ENCODE measurements at regions not wholly inside any gene's neighbourhood (a gene's known extent, or its start where the extent isn't known, plus 50 kb on each side); places are given as distances from the start of the nearest gene placed in this dataset.

DNA sequence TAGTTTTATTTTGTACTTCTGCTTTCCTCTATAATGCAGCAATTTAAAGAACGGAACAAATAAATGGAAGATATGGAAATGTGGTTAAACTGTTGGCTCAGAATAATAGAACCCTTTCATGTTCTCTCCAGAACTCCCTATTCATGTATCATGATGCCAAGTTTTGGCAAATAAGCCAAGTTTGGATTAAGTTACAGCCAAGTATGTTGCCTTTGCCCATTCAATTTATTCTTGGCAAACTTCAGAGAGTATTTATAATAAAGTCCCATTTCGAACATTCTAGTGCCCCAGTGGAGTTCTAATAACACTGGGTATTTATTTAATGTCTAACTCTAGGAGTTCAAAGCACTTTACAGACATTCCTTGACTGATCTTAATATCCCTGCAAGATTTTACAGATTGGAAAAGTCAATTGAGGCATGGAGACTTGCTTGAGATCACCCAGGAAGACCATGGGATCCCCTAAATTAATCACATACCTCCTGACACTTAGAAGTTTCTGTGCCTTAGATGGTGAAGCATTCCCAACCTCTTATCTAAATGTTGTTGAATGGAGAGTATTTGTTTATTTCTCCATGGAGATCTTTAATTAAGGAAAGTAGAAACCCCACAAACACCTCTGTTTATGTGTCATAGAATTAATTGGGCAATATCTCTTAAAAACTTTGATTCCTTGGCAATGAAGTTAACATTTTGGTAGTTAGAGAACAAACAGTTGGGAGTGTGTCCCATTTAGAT is 106.7 kb downstream of the ACKR3 start:
- no peaks in the 10 kb centered on the region for H3K36me3 ChIP-seq (replicated peaks in 1 of 2; ENCODE audit: insufficient read depth in 1 of 2, low read depth in 2 of 2)
- H3K27ac ChIP-seq = no peak overlapping the region
- H3K9me3 ChIP-seq = no peaks in the 10 kb centered on the region
- no peaks in the 10 kb centered on the region for H3K27me3 ChIP-seq
- no peak for TF ChIP-seq POLR2A (IDR thresholded peaks at IDR 0.05)
- TF ChIP-seq, protein P1, sequence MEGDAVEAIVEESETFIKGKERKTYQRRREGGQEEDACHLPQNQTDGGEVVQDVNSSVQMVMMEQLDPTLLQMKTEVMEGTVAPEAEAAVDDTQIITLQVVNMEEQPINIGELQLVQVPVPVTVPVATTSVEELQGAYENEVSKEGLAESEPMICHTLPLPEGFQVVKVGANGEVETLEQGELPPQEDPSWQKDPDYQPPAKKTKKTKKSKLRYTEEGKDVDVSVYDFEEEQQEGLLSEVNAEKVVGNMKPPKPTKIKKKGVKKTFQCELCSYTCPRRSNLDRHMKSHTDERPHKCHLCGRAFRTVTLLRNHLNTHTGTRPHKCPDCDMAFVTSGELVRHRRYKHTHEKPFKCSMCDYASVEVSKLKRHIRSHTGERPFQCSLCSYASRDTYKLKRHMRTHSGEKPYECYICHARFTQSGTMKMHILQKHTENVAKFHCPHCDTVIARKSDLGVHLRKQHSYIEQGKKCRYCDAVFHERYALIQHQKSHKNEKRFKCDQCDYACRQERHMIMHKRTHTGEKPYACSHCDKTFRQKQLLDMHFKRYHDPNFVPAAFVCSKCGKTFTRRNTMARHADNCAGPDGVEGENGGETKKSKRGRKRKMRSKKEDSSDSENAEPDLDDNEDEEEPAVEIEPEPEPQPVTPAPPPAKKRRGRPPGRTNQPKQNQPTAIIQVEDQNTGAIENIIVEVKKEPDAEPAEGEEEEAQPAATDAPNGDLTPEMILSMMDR (IDR thresholded peaks at IDR 0.05) = no peak
- no peak overlapping the region for H3K4me3 ChIP-seq
- 26 to 29% methylated on average over 2 of the region's 2 CpGs for WGBS, 2 donors
- no peaks in the 10 kb centered on the region for H3K4me1 ChIP-seq
- no peak for ATAC-seq
- DNase-seq = no peak
- intact Hi-C loops (cut with DNase I) = no loop called here

DNA sequence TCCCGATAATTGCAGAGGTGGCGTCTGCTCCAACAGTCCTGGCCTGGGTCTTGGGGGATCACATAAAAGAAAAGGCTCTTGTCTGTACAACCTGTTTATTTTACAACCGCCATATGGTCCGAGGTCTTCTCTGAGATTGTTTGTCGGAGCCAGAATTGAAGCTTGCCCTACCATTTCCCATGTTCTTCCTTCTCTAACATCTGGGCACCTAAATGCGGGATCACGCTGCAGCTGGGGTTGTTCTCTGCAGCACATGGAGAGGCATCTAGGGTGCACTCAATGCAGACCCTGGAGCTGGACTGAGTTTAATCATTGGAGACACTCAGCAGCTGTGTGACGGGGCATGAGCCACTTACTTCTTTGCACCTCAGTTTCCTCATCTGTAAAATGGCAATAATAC is 107.7 kb downstream of the ACKR3 start:
- no peak for ATAC-seq
- TF ChIP-seq POLR2A (IDR thresholded peaks at IDR 0.05) = no peak
- TF ChIP-seq, protein P1 (IDR thresholded peaks at IDR 0.05) = no peak
- Histone ChIP-seq H3K9me3 (no peaks in the 10 kb centered on the region), H3K4me1 (no peaks in the 10 kb centered on the region), H3K36me3 (replicated peaks in 1 of 2; ENCODE audit: insufficient read depth in 1 of 2, low read depth in 2 of 2) (no peaks in the 10 kb centered on the region), H3K27me3 (no peaks in the 10 kb centered on the region), H3K4me3 (no peak overlapping the region), H3K27ac (no peak overlapping the region)
- intact Hi-C loops (cut with DNase I) = no loop called here
- WGBS, 2 donors = 77 to 86% methylated on average over 8 of the region's 8 CpGs
- no peak for DNase-seq

DNA sequence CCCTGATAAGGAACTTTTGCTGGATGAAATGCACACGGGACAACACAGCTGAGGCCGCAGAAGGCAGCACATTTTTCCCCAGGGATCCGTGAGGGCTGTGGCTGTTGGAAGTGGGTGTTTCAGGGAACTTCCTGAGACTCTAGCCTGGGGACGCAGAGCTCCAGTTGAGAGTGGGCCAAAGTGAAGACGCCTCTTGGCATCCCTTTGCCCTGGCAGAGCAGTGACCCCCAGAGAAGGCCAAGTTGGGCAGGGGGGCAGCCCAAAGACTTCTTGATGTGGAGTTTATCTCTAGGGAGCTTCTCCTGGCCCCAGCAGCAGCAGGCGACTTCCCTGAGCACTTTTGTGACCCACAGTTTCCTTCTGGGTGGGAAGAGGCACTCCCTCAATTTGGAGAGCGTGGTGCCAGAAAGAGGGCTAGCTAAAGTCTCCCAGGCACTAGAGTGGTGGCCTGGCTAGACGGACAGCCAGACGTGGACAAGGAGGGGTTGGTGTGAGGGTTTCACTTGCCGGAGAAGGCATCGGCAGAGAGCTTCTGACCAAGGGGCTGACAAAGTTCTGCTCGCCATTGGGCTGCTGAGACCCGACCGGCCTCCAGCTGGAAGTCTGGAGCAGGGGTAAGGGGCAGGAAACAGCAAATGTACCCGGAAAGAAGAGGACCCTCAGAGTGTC is 108.8 kb downstream of the ACKR3 start:
- intact Hi-C loops (cut with DNase I) = no loop called here
- DNase-seq (no peak), ATAC-seq (no peak)
- no peaks in the 10 kb centered on the region for H3K9me3 ChIP-seq
- no peaks in the 10 kb centered on the region for H3K27me3 ChIP-seq
- H3K4me3 ChIP-seq = no peak overlapping the region
- WGBS, 2 donors = 77 to 86% methylated on average over 11 to 15 of the region's 15 CpGs
- H3K36me3 ChIP-seq (replicated peaks in 1 of 2; ENCODE audit: insufficient read depth in 1 of 2, low read depth in 2 of 2) = no peaks in the 10 kb centered on the region
- no peak overlapping the region for H3K27ac ChIP-seq
- no peaks in the 10 kb centered on the region for H3K4me1 ChIP-seq
- no peak for TF ChIP-seq POLR2A (IDR thresholded peaks at IDR 0.05)
- TF ChIP-seq, protein P1 (IDR thresholded peaks at IDR 0.05) = no peak

DNA sequence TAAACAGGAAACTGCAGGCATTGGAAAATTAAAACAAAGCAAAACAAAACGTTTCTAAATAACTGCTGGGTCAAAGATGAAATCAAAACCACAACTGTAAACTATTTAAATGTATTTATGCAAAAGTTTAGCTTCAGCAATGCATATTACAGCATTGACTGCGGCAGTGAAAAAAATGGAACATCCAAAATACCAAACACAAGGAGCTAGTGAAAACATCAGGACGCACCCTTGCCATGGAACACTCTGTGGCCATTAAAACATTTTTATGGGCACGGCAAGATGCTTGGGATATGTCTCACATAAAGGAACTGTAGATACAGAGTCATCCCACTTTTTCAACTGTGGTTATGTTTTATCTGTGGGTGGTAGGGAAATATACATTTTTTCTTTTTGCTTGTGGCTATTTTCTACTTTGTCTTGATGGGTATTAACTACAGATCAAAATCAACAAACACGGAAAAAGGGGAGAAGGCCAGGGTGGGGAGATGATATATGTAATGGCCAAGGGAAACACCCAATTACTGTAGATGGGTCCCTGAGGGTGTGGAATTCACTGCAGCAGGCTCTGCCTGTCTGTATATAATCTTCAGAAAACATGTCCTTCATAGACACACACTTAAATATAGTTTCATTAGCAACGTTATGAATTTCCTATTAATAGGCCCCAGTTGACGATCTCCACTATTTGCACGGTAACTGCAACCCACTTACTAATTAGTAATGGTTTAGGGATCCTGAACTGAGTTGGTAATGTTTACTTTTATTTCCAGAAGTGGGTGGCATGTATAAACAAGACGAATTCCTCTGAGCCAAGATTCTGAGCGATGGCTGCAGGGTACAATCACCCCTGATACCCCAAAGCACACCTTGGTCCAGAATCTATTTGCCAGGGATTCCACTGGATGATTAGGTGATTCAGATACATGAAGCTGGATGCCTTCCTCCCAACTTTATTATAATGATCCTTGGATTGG is 110.5 kb downstream of the ACKR3 start:
- no peak for ATAC-seq
- no peak for TF ChIP-seq POLR2A (IDR thresholded peaks at IDR 0.05)
- TF ChIP-seq, protein P1 (IDR thresholded peaks at IDR 0.05) = no peak
- DNase-seq = no peak
- Histone ChIP-seq H3K9me3 (no peaks in the 10 kb centered on the region), H3K36me3 (replicated peaks in 1 of 2; ENCODE audit: insufficient read depth in 1 of 2, low read depth in 2 of 2) (no peaks in the 10 kb centered on the region), H3K4me3 (no peak overlapping the region), H3K27me3 (no peaks in the 10 kb centered on the region), H3K27ac (no peak overlapping the region), H3K4me1 (no peaks in the 10 kb centered on the region)
- intact Hi-C loops (cut with DNase I) = no loop called here
- WGBS, 2 donors = 79% methylated on average over 10 of the region's 10 CpGs

All from body of pancreas (tissue), 4 donors.